ENCODE measurements at regions not wholly inside any gene's neighbourhood (a gene's known extent, or its start where the extent isn't known, plus 50 kb on each side); places are given as distances from the start of the nearest gene placed in this dataset.

DNA sequence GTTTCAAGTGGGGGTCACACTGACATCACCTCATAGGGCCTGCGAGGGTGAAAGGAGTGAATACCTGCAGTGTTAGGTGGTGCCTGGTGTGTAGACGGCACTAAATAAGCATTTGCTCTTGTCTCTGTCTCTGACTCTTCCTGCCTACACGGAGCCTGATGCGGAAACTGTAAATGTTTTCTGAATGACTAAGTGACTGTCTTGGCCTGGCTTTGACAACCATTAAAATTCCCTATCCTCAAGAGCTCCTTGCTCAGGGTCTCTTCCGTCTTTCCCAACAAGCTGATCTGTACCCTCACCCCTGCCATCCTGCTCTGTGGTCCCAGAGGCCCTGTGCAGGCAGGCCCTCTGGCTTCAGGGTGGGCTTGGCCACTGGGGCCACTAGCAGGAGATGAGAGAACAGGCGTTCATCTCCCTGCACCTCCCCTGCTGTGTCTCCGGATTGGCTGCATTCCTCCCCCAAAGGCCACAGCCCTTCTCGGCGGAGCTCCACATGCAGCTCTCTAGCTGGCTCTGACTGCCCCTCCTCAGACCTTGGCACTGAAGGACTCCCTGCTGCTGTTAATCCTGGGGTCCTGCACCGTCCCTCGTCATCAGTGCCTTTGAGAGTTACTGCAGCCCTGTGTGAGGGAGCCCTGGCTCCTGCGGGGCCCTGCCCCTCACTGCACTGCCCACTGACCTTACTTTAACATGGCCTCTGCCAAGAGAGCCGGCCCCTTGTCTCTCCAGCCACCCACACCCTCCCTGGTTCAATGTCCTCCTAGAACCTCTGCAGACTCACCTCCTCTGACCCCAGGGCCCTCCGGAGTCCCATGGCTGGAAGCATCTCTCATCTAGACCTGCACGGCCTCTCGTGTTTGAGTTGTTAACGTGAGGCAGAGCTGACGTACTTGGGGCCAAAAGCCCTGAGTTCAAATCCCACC, 211.1 kb downstream of the MATN1 start:
- DNase-seq, result peak; percentile 66

DNA sequence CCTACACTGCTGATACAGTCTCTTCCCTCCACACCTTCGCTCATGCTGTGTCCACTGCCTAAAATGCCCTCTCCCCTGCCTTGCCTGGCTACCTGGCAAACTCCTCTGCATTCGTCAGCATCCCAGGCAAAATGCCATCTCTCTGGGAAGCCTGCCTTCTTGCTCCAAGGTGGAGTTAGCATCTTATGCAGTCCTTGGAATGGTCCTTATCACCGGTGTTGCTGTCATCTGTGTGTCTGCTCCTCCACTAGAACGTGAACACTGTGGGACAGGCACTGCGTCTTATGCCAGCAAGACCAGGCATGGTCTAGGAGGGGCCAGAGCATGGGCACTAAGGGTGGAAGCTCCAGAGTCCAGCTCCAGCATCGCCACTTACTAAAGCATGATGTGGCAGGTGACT, 211.8 kb downstream of the MATN1 start:
- DNase-seq, result no peak

DNA sequence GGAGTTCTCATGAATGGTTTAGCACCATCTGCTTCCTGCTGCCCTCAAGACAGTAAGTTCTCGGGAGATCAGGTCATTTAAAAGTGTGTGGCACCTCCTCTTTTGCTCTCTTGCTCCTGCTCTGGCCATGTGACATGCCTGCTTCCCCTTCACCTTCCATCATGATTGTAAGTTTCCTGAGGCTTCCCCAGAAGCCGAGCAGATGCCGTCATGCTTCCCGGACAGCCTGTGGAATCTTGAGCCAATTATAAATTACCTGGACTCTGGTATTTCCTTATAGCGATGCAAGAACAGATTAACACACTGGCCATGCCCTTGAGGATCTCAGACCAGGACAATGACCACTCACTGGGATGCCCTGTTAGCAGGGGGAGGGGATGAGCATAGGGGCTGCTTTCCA, 212.3 kb downstream of the MATN1 start:
- no peak for DNase-seq

DNA sequence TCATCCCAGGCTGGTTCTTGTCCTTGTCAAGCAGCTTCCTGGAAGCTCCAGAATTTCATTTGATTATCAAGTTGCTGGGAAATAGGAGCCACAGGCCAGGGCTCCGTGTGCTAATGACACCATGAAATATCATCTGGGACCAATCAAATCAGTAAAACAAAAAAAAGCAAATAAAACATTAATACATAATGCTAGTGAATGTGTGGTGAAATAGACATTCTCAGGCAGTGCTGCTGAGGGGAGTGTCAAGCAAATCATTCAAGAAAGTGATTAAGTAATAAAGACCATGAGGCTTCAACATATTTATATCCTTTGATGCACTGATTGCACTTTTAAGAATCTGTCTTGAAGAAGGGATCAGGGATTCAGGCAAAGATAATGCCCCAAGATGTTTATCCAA, 213.7 kb downstream of the MATN1 start:
- DNase-seq, result no peak

DNA sequence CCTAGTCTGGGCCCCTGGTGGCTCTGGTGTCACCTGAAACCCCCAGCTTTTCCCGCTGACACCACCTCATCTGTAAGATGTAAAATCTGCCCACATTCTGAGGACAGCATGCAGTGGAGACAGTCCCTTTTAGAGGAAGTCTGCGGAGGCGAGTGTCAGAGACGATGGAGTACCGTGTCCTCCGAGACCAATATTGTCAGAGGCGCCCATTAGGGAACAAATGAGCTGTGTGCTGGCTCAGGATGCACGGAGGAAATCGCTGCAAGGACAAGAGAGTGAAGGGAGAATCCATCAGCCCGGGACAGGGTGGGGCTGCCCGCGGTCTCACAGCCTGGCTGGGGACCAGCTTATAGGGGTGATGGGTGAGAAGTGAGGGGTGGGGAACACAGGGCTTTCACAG, 214.8 kb downstream of the MATN1 start:
- DNase-seq, result no peak

DNA sequence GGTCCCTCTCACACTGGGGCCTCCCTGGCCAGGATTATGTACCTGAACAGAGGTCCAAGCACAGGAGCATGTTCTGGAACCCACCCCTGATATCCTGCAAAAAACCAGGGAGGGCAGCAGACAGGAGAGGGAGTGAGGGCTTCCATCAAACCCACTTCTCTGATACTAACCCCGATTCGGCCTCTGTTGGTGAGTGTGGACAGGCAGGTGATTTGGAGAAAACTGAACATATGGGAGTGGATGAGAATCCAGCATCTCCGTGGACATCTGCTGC, 215.3 kb downstream of the MATN1 start:
- DNase-seq, result no peak

DNA sequence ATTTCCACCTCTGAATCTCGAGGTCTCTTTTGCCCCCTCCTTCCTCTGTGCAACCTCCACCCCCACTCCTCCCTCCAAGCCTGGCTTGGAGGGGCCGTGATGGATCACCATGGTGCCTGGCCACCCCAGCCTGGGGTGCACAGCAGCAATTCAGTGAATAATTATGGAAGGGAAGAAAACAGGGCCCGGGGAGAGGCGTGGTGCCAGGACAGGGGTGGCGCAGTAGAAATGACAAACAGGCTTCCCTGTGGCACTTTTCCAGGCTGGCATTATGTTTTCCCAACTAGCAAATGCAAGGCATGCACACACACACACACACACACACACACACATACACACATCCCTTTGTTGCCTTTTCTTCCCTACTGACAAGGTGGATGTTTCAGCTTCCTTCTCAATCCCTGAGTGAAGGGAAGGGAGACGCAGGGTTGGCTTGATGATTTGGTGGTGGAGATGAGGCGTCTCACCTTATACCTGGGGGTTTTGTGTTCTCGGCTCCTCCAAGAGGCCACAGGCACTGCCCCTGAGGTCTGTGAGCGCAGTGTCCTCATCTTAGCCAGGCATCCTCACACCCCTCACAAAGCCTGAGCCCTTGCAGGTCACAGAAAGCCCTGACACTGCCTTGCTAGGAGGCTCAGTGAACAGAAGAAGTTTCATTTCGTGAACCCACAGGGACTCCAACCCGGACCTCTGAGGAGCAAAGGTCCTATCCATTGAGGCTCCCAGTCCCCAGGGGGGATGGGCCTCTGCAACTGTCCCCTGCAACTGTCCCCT, 215.8 kb downstream of the MATN1 start:
- no peak for DNase-seq

DNA sequence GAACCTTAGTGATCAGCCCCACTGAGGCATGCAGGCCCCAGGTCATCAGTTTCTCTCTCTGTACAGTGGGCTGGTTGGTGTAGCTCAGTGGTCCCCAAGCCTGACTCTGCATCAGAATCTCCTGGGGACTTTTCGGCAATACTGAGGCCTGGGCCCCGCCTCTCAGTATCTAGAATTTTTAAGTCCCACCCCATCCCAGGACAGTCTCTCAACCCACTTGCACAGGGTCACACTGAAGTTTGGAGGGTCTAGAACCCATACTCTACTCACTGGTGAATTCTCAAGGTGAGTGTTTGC, 216.4 kb downstream of the MATN1 start:
- no peak for DNase-seq

DNA sequence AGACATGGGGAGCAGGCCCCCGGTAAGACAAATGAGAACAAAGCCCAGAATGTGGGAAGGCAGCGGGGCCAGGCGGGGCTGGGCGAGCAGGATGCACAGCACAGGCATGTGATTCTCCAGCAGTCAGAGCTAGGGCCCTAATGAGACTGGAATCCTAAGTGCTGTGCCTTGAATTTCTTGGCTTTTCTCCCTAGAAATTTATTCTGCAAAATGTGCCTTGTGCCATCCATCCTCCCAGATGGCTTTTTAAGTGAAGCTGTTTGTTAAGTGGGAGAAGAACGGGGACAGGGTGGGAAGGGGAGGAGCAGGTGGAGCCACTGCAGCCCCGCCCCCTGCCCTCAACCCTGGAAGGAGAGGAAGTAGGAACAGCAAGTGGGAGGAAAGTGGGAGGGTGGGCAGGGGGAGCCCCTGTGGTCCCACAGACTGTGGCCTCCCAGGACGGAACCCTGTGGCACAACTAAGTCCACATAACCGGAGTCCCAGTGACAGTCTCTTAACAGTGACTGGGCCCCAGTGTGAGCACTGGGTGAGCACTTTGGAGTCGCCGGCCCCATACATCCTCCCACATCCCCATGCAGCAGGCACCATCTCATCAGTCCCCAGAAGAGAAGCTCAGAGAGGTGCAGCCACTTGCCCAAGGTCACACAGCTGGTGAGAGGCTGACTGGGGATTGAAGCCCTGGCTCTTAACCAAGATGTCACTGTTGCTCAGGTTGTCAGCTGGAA, 216.9 kb downstream of the MATN1 start:
- DNase-seq, result no peak

DNA sequence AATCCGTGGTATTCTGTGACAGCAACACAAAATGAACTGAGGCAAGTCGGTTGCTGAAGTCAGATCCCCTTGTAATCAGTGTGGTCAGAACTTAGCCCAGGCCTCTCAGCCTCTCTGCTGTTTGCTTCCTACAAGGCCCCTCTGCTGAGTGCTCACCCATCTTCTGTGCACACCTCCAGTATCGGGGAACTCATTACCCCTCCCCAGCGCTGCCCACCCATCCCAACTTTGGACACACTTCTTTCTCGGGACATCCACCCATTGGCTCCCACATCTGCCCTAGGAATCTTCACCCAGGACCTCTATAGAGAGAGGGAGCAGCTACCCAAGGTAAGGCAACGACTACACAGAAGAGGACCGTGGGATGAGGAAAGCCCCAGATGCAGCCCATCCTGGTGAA, 217.5 kb downstream of the MATN1 start:
- DNase-seq, result no peak

DNA sequence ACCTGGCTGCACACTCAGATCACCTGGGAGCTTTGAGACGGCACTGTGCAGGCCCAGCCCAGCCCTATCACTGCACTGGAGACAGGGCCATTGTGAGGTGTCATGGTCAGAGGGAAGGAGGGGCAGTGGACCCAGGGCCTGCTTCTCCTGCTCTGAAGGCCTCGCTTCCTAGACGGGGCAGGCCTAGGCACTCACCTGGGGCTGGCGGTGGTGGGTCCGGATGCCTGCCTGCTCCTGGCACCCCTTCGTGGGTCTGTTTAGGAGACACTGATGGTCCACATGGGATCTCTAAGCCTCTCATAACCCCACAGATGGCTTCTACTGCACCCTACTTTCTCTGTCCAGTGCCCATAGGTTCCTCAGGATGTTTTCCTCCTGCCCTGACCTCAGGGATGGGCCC, 230.9 kb downstream of the MATN1 start:
- DNase-seq, result no peak

DNA sequence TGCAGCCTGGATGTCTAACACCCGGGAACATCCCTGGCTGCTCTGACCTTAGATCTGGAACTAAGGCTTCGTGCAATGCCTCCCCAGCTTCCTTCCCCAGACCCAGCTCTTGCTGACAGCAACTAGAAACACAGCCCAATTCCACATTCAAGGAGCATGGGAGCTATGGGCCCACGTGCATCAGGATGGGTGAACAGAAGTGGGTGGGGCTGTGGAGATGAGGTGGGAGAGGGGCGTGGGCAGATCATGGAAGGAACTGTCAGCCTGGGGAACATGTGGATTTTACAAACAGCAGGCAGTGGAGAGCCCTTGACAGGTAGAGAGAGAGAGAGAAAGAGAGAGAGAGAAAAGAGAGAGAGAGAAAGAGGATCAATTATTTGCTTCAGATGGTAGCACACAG, 231.6 kb downstream of the MATN1 start:
- no peak for DNase-seq

DNA sequence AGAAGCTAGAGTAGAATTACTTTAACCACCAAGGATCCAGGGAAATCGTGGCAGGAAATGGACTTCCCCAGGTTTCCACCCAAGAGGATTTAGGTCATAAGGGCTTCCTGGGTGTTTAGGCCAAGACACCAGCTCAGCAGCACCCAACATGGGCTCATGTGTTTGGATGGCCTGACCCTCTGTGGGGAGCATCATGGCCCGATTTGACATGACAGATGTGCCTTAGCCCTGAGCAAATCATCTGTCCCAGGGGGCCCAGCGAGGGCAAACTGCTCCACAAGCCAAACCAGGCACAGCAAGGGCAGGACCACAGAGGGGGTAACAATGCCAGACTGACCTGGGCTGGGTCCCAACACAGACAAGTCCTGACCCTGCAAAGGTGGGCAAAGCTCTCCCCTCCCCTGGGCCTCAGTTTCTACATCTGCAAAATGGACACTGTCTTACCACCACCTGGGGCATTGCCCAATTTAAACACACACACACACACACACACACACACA, 232.8 kb downstream of the MATN1 start:
- DNase-seq, result no peak

DNA sequence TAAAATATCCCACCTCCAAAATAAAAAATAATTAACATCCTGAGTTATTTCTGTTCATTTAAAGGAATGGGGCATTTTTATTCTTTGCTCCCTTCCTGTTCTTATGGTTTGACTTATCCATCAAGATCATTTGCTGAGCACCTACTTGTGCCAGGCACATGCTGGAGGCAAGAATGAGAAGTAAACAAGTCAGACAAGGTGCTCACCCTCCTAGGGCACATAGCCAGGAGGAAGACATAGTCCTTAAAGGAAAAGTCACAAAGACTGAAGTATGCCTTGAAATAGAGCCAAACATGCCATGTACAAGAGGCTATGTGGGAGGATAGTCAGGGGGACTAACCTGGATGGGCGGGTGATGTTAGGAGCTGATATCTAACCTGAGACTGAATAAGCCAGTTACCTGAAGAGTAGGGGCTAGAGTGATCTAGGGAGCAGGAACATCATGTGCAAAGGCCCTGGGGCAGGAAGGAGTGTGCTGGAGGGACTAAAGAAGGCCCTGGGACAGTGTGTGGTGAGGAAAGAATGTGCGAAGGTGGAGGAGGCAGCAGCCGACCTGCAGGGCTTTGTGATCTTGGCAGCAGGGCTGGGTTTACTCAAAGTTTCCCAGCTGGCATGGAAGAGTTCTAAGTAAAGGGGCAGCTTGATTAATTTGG, 233.5 kb downstream of the MATN1 start:
- no peak for DNase-seq

DNA sequence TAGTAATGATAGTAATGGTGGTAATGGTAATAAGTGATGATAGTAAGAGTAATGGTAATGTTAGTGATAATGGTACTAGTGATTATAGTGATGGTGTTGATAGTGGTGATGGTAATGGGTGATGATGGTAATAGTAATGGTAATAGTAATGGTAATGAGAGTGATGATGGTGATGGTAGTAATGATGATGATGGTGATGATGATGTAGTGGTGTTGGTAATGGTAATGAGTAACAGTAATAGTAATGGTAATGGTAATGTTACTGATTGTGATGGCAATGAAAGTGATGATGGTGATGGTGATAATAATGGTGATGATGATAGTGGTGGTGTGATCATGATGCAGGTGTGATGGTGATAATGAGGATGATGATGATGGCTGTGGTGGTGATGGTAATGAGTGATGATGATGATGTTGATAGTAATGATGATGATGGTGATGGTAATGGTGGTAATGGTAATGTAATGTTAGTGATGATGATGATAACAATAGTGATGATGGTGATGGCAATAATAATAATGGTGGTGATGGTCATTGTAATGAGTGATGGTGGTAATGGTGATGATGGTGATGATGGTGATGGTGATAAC, 235.0 kb downstream of the MATN1 start:
- DNase-seq, result no peak

DNA sequence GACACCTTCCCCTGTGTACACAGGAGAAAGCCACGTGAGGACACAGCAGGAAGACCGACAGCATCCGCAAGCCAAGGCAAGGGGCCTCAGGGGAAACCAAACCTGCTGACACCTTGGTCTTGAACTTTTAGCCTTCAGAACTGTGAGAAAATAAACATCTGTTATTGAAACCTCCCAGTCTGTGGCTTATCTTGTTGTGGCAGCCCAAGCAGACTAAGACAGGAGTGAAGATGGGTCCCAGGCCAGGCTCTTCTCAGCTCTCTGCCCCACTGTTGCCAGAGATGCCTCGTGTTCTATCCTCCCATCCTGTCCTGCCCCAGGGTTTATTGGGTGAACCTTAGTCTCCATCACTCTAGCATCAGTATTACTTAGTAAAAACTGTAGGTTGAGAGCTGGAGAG, 236.3 kb downstream of the MATN1 start:
- no peak for DNase-seq

DNA sequence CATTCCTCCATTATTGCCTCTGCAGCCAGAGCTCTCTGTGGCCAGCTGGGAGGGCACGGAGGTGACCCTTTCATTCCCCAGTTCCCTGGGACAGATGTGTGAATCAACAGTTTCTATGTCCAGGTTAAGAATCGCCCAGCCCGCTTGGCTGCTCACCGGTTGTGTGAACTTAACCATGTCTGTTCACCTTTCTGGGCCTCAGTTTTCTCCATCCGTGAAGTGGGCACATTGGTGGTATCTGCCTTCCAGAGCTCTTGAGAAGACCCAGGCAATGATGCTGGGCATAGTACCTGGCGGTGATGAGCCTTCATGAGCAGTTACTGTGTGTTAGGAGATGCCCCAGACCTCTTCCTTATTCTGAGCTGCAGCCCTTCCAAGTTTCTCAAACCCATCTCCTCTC, 238.3 kb downstream of the MATN1 start:
- DNase-seq, result no peak

DNA sequence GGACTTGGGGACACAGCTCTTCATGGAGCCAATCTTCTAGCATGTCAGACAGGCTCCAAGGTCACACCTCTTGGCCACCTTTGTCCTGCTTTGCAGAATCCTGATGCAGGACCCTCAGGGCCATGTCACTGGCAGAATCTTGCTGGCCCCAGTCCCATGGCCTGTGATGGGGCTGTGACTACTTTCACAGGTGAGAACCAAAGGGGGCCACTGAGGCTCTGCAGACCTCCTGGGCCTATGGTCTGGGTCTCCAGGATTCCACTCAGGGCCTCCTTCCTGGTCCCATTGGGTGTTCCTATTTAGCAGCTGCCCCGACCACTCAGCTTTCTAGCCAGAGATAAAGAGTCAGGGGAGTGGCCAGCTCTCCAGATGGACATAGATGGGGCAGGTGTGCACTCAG, 238.7 kb downstream of the MATN1 start:
- DNase-seq, result no peak

DNA sequence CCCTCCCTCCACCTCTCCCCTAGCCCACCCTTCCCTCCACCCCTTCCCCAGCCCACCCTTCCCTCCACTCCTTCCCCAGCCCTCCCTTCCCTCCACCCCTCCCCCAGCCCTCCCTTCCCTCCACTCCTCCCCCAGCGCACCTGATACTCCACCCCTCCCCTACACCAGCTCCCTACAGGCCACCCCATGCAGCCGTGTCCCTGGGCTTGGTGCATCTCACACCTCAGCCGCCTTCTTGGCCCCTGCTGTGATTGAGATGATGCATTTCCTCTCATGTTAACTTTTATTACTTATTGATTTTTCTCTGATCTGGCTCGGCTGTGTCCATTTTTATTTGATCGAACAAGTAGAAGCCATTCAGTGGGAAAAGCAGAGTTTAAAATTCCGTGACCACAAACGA, 243.8 kb downstream of the MATN1 start:
- no peak for DNase-seq

DNA sequence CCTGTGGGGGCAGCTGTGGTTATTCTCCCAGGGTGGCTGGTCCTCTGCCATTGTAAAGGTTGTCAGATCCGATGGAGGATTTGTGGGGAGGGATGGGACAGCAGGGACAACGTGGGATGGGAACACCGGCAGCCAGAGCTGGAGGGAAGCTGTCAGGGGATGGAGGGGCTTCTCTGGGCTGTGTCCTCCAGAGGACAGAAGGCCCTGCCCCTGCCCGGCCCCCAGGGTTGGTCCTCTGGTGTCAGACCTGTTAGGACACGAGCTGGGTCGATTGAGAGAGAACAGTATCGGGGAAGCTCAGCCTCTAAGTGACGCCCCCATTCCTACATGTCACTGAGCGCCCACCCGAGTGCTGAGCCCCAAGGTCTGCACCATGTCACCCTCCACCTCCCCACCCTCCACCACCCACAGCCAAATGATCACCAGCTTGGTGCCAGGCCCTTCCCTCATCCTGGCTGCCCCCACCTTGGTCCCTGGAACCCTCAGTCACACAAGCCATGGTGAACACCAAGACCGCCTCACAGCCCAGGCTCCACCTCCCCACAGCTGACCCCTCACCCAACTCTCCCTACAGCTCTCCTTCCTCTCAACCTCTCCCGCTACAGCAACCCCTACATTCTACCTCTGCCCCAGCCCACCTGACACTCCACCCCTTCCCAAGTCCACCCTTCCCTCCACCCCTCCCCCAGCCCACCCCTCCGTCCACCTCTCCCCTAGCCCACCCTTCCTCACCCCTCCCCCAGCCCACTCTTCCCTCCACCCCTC, 244.4 kb downstream of the MATN1 start:
- no peak for DNase-seq

DNA sequence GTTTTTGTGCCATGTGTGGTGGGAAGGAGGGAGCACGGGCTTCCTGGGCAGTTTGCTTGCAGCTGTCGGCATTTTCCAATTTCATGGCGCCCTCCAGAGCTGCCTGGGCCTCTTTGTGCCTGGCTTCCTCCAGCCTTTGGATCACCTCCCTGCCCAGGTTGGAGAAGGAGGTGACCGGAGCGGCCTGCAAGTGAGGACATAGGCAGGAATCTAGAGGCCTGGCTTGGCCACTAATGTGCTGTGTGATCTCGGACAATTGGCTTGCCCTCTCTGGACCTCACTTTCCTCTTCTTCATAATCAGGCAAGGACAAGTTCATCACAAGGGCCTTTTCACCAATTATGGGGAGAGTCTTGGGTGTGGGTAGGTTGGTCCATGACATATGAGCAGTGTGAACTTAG, 245.1 kb downstream of the MATN1 start:
- no peak for DNase-seq

DNA sequence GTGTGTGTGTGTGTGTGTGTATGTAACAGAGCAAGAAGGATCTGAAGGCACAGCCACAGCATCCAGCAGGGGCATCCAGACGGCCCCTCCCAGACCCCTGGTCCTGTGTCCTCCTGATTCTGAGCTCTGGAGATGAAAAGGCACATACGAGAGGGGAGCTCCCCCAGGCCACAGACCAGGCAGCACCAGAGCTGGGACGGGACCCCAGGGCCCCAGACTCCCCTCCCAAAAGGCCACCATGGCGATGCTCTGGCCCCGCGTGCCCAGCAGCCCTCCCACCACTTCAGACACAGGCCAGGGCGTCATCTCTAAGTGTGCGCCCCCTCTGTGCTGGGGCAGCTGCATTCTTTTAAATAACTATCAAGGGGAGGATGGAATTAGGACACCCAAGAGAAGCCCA, 245.8 kb downstream of the MATN1 start:
- DNase-seq, result no peak
